ENCODE measurements at regions not wholly inside any gene's neighbourhood (a gene's known extent, or its start where the extent isn't known, plus 50 kb on each side); places are given as distances from the start of the nearest gene placed in this dataset.
"Not testable (repeated sequence)": the region's sequence is repeated elsewhere in the genome, so short reads cannot be mapped to it uniquely, and the experiment has no call there.

- no peaks in the 10 kb centered on the region for H3K36me3 ChIP-seq
- peaks cover 9% of the 10 kb centered on the region for H3K4me1 ChIP-seq (ENCODE audit: low read depth)
- no peak for DNase-seq (ENCODE audit: low read depth in 1 of 2, low spot score in 1 of 2)
- H3K4me3 ChIP-seq = no peak overlapping the region
- no peak for TF ChIP-seq CTCF (IDR thresholded peaks at IDR 0.05; ENCODE audit: low read depth, low read length)
- H3K27ac ChIP-seq = no peak overlapping the region
- no peaks in the 10 kb centered on the region for H3K27me3 ChIP-seq
- no peaks in the 10 kb centered on the region for H3K9me3 ChIP-seq (ENCODE audit: low read depth)
Measured at GRCh38 chr13:65508338-65508737, 1721.8 kb downstream of the PCDH9 start.

GRCh38 chr13:65505941-65506340, 1724.2 kb downstream of the PCDH9 start:
- peaks cover 9% of the 10 kb centered on the region for H3K4me1 ChIP-seq (ENCODE audit: low read depth)
- DNase-seq (ENCODE audit: low read depth in 1 of 2, low spot score in 1 of 2) = no peak
- H3K4me3 ChIP-seq = no peak overlapping the region
- H3K27me3 ChIP-seq = no peaks in the 10 kb centered on the region
- H3K36me3 ChIP-seq = no peaks in the 10 kb centered on the region
- peak overlapping the region; percentile 38 for H3K27ac ChIP-seq
- no peak for TF ChIP-seq CTCF (IDR thresholded peaks at IDR 0.05; ENCODE audit: low read depth, low read length)
- H3K9me3 ChIP-seq (ENCODE audit: low read depth) = no peaks in the 10 kb centered on the region

GRCh38 chr13:65504213-65504612, 1725.9 kb downstream of the PCDH9 start:
- DNase-seq (ENCODE audit: low read depth in 1 of 2, low spot score in 1 of 2) = no peak
- H3K9me3 ChIP-seq (ENCODE audit: low read depth) = no peaks in the 10 kb centered on the region
- TF ChIP-seq CTCF (IDR thresholded peaks at IDR 0.05; ENCODE audit: low read depth, low read length) = no peak

GRCh38 chr13:65500481-65500880, 1729.7 kb downstream of the PCDH9 start:
- no peaks in the 10 kb centered on the region for H3K9me3 ChIP-seq (ENCODE audit: low read depth)
- H3K27me3 ChIP-seq = no peaks in the 10 kb centered on the region
- H3K27ac ChIP-seq = no peak overlapping the region
- no peak overlapping the region for H3K4me3 ChIP-seq
- no peaks in the 10 kb centered on the region for H3K4me1 ChIP-seq (ENCODE audit: low read depth)
- no peaks in the 10 kb centered on the region for H3K36me3 ChIP-seq
- no peak for DNase-seq (ENCODE audit: low read depth in 1 of 2, low spot score in 1 of 2)
- TF ChIP-seq CTCF (IDR thresholded peaks at IDR 0.05; ENCODE audit: low read depth, low read length) = no peak

More at GRCh38 chr13:65504213-65504612, 1725.9 kb downstream of the PCDH9 start:
- peaks cover 9% of the 10 kb centered on the region for H3K4me1 ChIP-seq (ENCODE audit: low read depth)
- no peaks in the 10 kb centered on the region for H3K36me3 ChIP-seq
- no peak overlapping the region for H3K4me3 ChIP-seq
- H3K27me3 ChIP-seq = no peaks in the 10 kb centered on the region
- no peak overlapping the region for H3K27ac ChIP-seq

GRCh38 chr13:65499256-65499655, 1730.9 kb downstream of the PCDH9 start:
- H3K27ac ChIP-seq = no peak overlapping the region
- H3K27me3 ChIP-seq = no peaks in the 10 kb centered on the region
- DNase-seq (ENCODE audit: low read depth in 1 of 2, low spot score in 1 of 2) = no peak
- H3K4me1 ChIP-seq (ENCODE audit: low read depth) = no peaks in the 10 kb centered on the region
- TF ChIP-seq CTCF (IDR thresholded peaks at IDR 0.05; ENCODE audit: low read depth, low read length) = no peak
- H3K4me3 ChIP-seq = no peak overlapping the region
- H3K9me3 ChIP-seq (ENCODE audit: low read depth) = no peaks in the 10 kb centered on the region
- no peaks in the 10 kb centered on the region for H3K36me3 ChIP-seq

- no peak overlapping the region for H3K4me3 ChIP-seq
- no peak for DNase-seq (ENCODE audit: low read depth in 1 of 2, low spot score in 1 of 2)
- TF ChIP-seq CTCF (IDR thresholded peaks at IDR 0.05; ENCODE audit: low read depth, low read length) = no peak
- H3K9me3 ChIP-seq (ENCODE audit: low read depth) = no peaks in the 10 kb centered on the region
- H3K36me3 ChIP-seq = no peaks in the 10 kb centered on the region
- no peaks in the 10 kb centered on the region for H3K4me1 ChIP-seq (ENCODE audit: low read depth)
- no peak overlapping the region for H3K27ac ChIP-seq
- H3K27me3 ChIP-seq = no peaks in the 10 kb centered on the region
Measured at GRCh38 chr13:65497265-65497664, 1732.9 kb downstream of the PCDH9 start.

GRCh38 chr13:65490725-65491124, 1739.4 kb downstream of the PCDH9 start:
- not testable (repeated sequence) for H3K4me1 ChIP-seq (ENCODE audit: low read depth); H3K4me3 ChIP-seq; H3K36me3 ChIP-seq; H3K27ac ChIP-seq; H3K27me3 ChIP-seq; DNase-seq (ENCODE audit: low read depth in 1 of 2, low spot score in 1 of 2); H3K9me3 ChIP-seq (ENCODE audit: low read depth)
